AG09319 (cell line): ENCODE measurements at regions not wholly inside any gene's neighbourhood (a gene's known extent, or its start where the extent isn't known, plus 50 kb on each side); places are given as distances from the start of the nearest gene placed in this dataset.
"Not testable (repeated sequence)": the region's sequence is repeated elsewhere in the genome, so short reads cannot be mapped to it uniquely, and the experiment has no call there.

Source experiments
- DNase-seq: peaks from one replicate; pipeline ENCODE4 v3.0.0-alpha.2; 2010; ENCODE audit warnings: low read depth; ENCODE audit errors: extremely low read depth
- CTCF ChIP-seq: IDR thresholded peaks from 2 replicates; pipeline ENCODE4 v1.5.1; 2011; ENCODE audit warnings: low read depth, mild to moderate bottlenecking, inconsistent platforms, low read length, moderate library complexity

GRCh38 chr13:80684217-80684991 lies 343.5 kb upstream of the SPRY2 start:
- DNase-seq: no peak
- TF ChIP-seq CTCF: no peak

GRCh38 chr13:80680786-80681366 lies 339.9 kb upstream of the SPRY2 start:
- DNase-seq: no peak
- TF ChIP-seq CTCF: no peak

- DNase-seq: no peak
- TF ChIP-seq CTCF: no peak
These were observed 338.5 kb upstream of the SPRY2 start for GRCh38 chr13:80679423-80679822.

- no peak for TF ChIP-seq CTCF
These were observed 336.3 kb upstream of the SPRY2 start for GRCh38 chr13:80677227-80677626.

GRCh38 chr13:80675442-80675841 lies 334.5 kb upstream of the SPRY2 start:
- DNase-seq: not testable (repeated sequence)

More at GRCh38 chr13:80677227-80677626, 336.3 kb upstream of the SPRY2 start:
- no peak for DNase-seq

GRCh38 chr13:80671773-80672172 lies 330.8 kb upstream of the SPRY2 start:
- TF ChIP-seq CTCF: no peak
- no peak for DNase-seq

- DNase-seq: no peak
- TF ChIP-seq CTCF: no peak
These were observed 328.2 kb upstream of the SPRY2 start for GRCh38 chr13:80669112-80669511.
